HG03571 (cell line): ENCODE measurements at regions not wholly inside any gene's neighbourhood (a gene's known extent, or its start where the extent isn't known, plus 50 kb on each side); places are given as distances from the start of the nearest gene placed in this dataset.

Experiments used
- ATAC-seq: cut with Tn5 transposase; IDR thresholded peaks from one replicate; pipeline ENCODE4 v1.9.1; 2021; ENCODE audit not compliant: unreplicated experiment

DNA sequence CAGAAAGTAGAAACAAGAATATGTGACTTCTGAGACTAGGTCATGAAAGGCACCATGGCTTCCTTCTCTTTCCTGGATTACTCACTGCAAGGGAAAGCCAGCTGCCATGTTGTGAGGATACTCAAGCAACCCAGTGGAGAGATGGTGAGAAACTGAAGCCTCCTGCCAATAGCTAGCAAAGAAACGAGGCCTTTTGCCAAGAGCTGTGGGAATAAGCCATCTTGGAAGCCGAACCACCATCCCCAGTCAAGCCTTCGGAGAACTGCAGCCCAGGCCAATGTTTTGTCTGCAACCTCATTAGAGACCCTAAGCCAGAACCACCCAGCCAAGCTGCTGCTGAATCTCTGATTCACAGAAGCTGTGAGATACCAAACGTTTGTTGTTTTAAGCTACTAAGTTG is 104.7 kb upstream of the CRHR1 start:
- ATAC-seq, result no peak

- no peak for ATAC-seq
Observed at GRCh38 chr17:45680360-45680759, 103.8 kb upstream of the CRHR1 start.

GRCh38 chr17:45681706-45682105 is 102.4 kb upstream of the CRHR1 start:
- no peak for ATAC-seq

GRCh38 chr17:45686250-45686649 is 97.9 kb upstream of the CRHR1 start:
- no peak for ATAC-seq

DNA sequence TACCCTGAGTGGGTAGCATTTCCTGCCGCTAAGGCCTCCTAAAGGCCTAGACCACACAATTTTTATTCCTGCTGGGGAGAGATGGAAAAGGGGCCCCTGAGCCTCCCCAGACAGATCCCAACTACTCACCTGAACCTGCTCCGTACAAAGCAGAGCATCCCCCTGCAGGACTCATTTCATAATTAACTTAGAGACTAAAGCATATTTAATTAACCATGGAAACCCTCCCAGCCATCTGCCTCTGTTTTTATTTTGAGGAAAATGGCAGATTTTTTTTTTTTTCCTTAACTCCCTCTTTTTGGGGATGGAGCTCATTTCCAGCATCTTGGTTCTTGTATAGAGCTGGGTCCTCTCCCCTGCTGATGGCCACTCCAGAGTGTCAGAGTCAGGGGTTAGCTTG is 96.5 kb upstream of the CRHR1 start:
- ATAC-seq, result no peak

- ATAC-seq, result no peak
Observed at GRCh38 chr17:45688353-45688752, 95.8 kb upstream of the CRHR1 start.

DNA sequence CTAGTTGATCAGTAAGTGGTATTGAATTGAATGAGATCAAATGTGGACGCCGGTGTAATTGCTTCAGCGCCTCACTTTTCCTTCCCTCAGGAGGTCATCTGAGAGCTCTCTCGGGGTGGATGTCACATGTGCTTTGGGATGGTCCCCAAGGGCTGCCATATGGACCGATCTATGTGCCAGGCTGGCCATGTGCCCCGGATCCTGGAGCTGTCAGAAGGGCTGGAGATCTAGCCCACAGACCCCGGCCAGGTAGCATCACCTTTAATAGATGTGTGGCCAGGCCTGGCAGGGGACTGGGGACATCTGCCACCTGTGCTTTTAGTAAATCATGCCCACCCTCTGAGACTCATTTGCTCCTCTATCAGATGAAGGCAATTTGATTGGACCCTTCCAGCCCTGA is 95.3 kb upstream of the CRHR1 start:
- no peak for ATAC-seq

GRCh38 chr17:45689451-45689850 is 94.7 kb upstream of the CRHR1 start:
- no peak for ATAC-seq

- ATAC-seq, result no peak
Observed at GRCh38 chr17:45690625-45691275, 93.4 kb upstream of the CRHR1 start.

- no peak for ATAC-seq
Observed at GRCh38 chr17:45692661-45693060, 91.5 kb upstream of the CRHR1 start.

DNA sequence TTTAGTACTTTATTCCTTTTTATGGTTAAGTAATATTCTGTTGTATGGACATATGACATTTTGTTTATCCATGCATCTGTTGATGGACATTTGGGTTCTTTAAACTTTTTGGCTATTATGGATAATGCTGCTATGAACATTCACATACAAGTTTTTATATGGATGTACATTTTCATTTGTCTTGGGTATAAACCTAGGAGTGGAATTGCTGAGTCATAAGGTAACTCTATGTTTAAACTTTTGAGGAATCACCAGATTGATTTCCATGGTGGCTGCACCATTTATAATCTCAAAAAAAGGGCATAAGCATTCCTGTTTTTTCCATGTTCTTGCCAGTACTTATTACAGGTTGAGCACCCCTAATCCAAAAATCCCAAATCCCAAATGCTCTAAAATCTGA is 90.3 kb upstream of the CRHR1 start:
- no peak for ATAC-seq

- ATAC-seq, result no peak
Observed at GRCh38 chr17:45696442-45696841, 87.7 kb upstream of the CRHR1 start.

DNA sequence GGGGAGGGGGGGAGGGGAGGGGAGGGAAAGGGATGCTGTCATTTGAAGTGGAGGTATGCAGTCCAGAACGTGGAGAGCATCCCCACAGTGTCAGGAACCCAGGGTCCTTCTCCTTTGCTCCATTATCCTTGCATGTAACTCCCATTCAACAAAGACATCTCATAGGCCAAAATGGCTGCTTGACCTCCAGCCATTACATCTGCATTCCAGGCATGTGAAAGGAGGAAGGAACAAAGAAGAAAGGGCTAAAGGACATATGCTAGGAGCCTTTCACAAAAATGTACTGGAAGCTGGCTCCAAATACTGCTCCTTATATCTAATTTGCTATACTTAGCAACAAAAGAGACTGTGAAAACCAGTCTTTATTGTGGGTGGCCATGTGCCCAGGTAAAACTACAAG is 87.0 kb upstream of the CRHR1 start:
- ATAC-seq, result no peak

DNA sequence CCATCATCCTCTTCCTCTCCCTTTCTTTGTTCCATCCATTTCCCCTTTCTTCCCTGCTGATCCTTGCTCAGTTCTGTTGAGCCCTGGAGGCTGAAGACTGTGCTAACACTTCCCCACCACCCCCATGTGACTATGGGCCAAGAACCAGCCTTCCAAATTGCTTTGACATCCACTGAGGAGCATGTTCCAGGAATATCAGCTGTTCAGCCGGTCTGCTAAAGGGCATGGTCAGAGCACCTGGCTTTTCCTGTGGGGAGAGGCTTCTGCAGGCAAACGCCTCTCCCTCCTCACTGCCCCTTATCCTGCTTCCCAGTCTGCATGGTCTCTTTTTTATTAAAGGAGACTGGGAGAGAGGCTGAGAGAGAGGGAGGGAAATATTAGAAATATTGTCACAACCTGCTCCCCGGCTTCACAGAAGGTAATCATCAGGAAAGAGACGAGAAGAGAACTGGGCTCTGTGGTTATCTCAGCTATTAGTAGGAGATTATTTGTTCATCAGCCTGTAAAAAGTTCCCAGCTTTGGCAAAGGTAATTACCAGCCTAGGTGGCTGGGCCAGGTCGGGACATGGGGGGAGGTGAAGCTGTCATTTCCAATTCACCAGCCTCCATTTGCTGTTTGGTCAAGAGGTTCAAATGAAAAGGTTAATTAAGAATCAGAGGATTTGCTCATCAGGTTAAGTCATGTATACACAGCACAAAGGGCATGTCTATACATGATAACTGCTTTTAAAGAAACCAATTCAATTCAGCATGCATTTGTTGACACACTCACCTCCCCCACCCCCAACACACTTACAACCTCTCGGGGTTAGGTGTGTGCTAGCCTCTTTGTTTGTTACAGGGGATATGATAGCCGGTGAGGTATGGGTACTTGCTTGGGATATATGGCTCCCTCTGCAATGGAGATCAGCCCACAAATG is 83.7 kb upstream of the CRHR1 start:
- no peak for ATAC-seq

DNA sequence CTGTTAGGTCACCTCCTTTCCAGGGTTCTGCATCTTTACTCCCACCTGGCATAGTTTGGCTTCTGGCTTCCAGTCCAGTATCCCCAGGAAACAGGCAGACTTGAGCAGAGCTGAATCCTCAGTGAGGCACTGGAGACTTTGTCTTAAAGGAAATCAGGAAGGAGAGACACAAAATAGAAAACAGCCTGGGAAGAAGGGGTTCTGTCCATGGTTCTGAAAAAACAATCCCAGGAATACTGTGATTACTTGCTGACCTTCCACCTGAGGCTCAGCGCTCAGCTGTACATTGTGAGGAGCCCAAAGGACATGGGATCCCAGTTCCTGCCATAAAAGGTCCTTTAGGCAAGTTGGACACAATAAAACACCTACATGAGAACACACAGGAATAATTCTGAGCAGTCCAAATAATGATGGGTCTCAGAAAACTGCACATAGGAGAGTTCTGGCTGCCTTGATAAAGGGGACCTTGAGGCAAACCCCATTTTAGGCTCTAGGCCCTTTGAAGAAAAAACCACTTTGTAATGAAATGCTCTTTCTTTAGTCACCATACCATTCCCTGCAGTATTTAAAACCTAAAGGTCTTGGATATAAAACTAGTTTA is 81.4 kb upstream of the CRHR1 start:
- no peak for ATAC-seq

- ATAC-seq, result no peak
Observed at GRCh38 chr17:45703348-45703747, 80.8 kb upstream of the CRHR1 start.

- ATAC-seq, result no peak
Observed at GRCh38 chr17:45703806-45704205, 80.3 kb upstream of the CRHR1 start.

DNA sequence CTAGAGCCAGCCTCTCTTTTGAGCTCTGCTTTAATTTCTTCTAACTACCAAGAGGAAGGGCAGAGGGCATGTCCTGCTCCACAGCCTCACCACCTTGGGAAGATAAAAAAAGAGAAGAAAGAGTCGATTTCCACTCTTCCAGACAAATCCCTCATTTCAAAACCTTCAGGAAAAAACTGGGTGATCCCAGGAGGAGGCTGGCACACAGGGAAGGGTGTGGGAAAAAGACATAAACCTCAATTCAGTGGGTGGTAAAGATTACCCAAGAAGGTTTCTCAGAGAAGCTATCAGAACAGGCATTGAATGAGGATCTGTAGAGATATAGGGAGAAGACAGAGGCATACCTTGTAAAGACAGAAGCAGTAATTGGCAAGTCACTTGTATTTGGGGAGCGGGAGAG is 79.9 kb upstream of the CRHR1 start:
- ATAC-seq, result no peak

- no peak for ATAC-seq
Observed at GRCh38 chr17:45705123-45706009, 78.8 kb upstream of the CRHR1 start.

- ATAC-seq, result no peak
Observed at GRCh38 chr17:45706033-45706432, 78.1 kb upstream of the CRHR1 start.

DNA sequence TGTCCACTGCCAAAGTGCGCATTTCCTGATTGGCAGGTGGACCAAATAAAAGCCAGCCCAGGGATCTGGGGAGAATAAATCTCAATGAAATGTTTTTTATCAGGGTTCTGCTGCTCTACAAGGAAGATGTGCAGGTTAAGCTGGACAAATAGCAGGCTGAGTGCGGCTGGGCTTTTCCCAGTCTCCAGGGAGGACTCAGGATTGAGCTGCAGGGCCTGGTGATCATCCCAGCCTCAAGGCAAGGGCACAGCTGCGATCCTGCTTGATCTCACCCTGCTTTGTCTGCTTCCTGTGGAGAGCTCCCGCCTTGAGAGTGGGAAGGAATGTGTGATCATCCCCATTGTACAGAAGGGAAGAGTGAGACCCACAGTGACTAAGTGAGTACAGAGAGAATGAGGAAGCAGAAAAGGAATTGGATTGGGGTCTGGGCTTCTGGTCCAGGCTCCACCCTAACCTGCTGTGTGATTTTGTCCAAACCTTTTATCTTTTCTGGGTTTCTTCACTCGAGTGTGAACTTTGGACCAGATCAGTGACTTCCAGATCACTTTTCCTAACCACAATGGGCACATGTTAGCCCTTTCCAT is 75.3 kb upstream of the CRHR1 start:
- ATAC-seq, result no peak
